NK-92 treated with Interleukin-12 subunit alpha and Interleukin-12 subunit beta, amount 100 ng/mL, for 24 hours (cell line): ENCODE measurements at regions not wholly inside any gene's neighbourhood (a gene's known extent, or its start where the extent isn't known, plus 50 kb on each side); places are given as distances from the start of the nearest gene placed in this dataset.

Experiments used
- DNase-seq: peaks from one replicate; lab custom pipeline; 2025; lab: John Stamatoyannopoulos, UW

DNA sequence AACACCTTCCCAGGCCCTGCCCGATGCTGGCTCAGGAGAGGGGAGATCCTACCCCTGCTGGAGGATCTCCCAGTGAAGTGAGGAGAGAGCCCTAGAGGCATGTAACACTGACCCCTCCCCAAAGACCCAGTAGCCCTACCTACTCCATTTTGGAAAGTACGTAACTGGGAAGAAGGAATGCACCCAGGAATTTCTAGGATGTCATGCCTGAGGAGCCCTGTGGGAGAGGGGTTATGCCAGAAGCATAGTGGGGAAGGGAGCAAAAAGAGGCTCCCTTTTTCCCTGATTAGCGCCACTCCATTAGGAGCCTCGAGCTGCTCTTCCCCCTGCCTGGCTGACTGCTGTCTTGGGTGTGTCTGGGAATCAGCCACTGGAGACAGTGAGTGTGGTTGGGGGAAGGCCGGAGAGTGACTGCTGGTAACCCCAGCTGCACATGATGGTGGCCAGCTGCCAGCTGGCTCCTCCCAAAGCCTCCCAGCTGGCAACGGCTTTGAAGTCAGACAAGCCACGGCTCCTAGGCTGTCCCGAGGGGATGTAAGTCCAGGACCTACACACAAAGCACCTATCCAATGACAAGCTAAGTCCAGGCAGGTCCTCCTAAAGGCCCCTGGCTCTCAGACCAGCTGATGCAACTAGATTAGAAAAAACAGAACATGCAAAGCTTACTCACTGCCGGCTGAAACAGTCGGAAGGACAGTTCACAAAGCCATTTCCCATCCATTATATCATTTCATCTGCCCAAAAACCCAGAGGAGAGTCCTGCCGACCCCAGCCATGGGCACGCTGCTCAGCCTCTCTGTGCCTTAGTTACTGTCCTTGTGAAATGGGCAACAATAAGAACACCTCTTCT, 136.5 kb upstream of the ABCA1 start:
- no peak for DNase-seq

DNA sequence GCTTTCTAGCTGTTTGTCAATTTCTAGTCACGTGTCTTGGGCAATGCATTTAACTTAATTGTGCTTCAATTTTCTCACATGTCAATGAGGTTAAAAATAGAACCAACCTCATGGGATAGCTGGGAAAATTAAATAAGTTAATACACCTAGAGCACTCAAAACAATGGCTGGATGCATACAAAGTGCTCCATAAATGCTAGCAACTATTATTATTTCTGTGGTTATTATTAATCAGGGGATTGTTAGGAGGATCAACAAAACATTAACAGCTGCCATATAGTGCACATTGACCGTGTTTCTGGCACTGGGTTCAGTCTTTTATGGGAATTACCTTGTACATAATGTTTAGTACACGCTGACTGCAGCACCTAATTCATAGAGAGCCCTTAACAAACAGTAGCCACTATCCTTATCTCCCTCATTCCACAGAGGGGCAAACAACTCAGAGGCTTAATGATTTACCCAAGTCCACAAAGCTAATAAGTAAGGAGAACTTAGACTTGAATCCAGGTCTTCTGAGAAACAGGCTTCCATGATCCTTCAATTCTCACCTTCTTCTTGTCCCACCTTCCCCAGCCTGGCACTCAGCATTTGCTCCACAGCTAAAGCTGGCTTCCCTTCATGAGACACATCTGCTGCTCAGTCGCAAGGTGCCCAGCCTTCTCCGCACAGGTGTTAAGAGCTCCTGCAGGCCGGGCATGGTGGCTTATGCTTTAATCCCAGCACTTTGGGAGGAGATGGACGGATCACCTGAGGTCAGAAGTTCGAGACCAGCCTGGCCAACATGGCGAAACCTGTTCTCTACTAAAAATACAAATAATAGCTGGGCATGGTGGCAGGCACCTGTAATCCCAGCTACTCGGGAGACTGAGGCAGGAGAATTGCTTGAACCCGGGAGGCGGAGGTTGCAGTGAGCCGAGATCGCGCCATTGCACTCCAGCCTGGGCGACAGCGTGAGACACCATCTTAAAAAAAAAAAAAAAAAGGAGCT, 137.4 kb upstream of the ABCA1 start:
- DNase-seq, result no peak

DNA sequence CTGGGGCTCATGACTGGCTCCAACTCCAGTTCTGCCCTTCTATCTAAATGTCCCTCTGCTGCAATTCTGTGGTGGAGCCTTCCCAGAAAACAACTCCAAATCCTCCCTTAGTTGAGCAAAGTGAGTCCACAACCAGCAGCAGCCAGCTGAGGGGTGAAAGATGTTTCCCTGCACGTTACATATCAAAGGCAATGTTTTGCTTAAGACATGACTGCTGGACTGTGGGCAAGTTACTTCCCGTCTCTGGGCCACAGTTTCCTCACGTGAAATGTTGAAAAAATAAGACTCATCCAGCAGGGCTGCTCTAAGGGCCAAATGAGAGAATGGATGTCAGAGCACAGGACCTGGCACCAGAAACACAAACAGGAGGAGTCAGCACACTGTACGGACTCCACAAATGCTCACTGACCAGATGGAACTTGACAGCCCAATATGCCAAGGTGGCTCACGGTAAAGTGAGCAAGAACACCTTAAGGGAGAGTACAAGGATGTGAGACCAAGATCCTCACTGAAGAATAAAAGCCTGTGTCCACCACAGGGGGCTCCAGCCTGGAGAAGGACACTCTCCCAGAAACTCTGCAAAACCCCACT, 138.4 kb upstream of the ABCA1 start:
- no peak for DNase-seq

DNA sequence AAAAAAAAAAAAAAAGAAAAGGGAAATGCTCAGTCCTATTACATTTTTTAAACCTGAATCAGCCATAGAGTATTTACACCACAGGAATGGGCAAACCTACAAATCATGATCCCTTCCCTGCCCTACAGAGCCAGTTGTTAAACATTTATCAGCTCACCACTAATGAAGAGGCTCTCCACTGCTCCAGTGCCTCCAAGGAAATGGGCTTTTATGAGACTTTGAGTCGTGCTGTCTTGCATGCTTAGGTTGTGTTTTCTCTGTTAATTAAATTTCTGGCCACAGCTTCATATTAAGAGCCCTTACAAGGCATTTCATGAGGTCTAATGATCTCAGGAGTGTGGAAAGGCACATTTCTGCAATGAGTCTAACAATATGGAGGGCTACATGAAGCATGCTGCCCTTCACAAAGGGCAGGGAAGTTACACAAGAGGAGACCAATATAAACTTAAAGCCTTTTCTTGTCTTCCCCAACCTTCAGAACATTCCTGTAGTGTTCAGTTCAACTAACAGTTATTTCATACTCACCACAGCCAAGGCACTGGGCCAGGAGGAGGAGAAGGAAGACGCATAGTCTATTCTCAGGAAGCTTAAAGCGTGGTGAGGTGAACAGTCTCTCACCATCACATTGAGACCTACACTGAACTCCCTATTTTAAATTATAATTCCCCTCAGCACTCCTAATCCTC, 140.1 kb upstream of the ABCA1 start:
- no peak for DNase-seq

DNA sequence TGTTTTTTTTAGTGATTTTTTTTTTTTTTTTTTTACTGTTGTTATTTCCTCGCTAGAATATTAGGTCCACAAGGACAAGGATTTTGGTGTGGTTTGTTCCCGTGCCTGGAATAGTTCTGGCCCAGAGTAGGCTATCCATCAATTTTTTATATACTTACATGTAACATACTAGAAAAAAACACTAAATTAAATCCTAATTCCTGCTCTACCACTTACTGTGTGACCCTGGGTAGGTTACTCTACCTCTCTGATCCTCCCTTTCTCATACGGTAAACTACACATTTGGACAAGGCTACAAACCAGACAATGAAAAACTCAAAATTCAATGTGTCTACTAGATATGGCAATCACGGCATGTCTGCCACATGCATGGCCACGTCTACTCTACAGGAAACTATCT, 141.3 kb upstream of the ABCA1 start:
- DNase-seq, result no peak

DNA sequence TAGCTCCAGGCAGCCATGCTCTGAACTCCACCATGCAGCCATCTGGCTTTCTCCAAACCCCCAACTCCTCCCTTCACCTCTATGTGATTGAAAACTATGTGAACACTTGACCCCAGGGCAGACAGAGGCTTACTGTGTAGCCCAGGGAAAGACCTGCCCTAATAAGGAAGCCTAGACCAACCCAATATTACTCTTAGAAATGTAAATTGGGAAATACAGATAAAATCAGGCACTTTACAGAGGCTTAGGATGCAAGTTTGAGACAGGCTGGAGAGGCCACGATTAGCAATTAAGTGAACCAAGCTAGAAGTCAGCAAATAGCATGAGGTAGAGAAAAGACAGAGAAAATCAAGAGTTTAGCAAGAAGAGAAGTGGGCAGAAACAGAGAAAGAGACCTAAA, 141.7 kb upstream of the ABCA1 start:
- no peak for DNase-seq

- no peak for DNase-seq
Observed at GRCh38 chr9:105070176-105070575, 142.2 kb upstream of the ABCA1 start.

- DNase-seq, result no peak
Observed at GRCh38 chr9:105072476-105072875, 144.5 kb upstream of the ABCA1 start.

DNA sequence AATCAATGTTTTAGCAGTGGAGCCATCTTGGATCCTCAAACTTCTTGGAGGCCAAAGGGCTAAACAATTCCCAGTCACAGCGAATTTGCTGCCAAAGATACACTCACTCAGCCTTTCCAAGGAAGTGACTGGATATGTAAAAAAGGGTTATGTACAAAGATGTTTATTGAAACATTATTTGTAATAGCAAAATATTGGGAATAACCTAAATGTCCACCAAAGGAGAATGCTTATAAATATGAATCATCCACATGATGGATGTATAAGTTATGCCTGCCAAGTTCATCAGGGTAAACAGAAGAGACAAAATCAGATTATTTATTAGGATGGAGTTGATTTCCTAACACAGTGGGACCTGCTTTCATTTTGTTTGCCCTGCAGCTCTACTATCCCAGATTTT, 145.2 kb upstream of the ABCA1 start:
- no peak for DNase-seq

- no peak for DNase-seq
Observed at GRCh38 chr9:105074491-105074890, 146.5 kb upstream of the ABCA1 start.

DNA sequence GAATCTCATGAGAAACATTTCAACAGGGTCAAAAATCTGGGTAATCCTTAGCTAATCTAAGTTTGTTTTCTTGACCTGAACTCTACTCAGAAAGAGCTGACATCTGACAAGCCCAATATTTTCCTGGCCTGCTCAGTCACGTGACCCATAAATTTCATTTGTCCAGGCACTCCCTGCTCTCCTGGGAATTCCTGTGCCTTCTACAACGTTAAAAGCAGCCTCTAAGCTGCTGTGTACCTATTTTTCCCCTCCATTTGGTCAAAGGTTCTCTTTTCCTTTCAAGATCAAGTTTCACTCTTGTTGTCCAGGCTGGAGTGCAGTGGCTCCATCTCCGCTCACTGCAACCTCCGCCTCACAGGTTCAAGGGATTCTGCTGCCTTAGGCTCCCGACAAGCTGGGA, 148.8 kb upstream of the ABCA1 start:
- DNase-seq, result no peak

DNA sequence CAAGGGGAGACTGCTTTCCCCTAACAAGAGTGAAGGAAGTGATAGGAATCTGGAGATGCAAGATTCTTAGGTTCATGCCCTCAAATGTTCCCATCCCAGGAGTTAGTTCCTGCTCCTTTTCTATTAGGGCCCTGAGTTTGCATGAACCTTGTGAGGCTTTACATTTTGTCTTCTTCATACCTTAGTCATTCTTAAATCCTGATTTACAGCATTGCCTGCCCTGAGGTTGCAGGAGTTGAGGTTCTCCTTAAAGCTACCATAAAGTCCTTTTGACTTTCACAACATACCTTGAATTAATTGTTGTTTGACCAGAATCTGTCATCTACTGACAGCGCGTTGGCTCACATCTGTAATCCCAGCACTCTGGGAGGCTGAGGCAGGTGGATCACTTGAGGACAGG, 151.5 kb upstream of the ABCA1 start:
- DNase-seq, result no peak

- no peak for DNase-seq
Observed at GRCh38 chr9:105082843-105083242, 154.9 kb upstream of the ABCA1 start.

- no peak for DNase-seq
Observed at GRCh38 chr9:105083256-105083655, 155.3 kb upstream of the ABCA1 start.

GRCh38 chr9:105087910-105088898, 156.2 kb upstream of the SLC44A1 start:
- no peak for DNase-seq

- DNase-seq, result no peak
Observed at GRCh38 chr9:105089874-105090273, 154.6 kb upstream of the SLC44A1 start.

- DNase-seq, result no peak
Observed at GRCh38 chr9:105091004-105091640, 153.3 kb upstream of the SLC44A1 start.

DNA sequence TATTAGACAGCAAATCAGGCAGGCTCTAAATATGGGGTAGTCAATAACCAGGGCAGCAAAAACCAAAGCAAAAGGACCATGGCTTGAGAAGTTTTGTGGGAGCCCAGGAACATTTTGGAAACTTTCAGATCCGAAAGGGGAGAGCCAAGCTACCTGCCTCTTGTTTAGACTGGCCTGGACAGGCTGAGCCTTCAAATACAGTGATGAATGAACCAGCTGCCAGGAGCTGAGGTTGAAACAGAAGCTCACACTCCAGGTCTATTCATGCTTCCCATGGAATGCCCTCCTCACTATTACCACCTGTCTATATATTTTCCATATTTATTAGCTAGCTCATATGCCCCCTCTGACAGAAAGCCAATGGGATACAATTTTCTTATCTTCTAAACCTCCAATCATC, 150.8 kb upstream of the SLC44A1 start:
- no peak for DNase-seq

DNA sequence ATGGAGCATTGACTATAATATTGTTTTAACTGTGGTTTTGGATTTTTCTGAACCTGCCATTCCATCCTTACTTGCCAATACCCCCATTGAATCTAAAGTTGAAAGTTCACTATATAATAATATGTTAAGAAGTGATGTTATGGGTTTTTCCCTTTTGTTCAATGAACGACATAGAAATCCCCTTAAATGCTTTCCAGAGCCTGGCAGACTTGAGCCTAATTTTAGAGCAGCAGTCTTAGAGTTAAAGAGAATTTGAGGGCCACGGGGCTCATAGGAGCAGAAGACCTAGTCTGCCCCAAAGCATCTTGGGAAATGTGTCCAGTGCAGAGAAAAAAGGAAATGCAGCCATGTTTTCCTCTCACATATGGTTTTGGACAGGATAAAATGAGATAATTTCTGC, 146.1 kb upstream of the SLC44A1 start:
- no peak for DNase-seq

- DNase-seq, result no peak
Observed at GRCh38 chr9:105103776-105104175, 140.7 kb upstream of the SLC44A1 start.
